Adrenal gland (tissue), 9 donors: ENCODE measurements at regions not wholly inside any gene's neighbourhood (a gene's known extent, or its start where the extent isn't known, plus 50 kb on each side); places are given as distances from the start of the nearest gene placed in this dataset.

ENCODE experiments used
- DNase-seq, 7 donors: peaks; one replicate each; pipeline ENCODE4 v3.0.0-alpha.2; 2019 to 2020
- H3K27ac ChIP-seq, 5 donors: fragments of 200-600 bp; sonication (generic) in 4 of 5; 1 replicate in 3 of 5; 2 replicates in 2 of 5; pipeline versions ENCODE4 v1.5.1 to v1.8.0; 2016 to 2020; ENCODE audit warnings: mild to moderate bottlenecking in 1 of 5
- H3K27me3 ChIP-seq: fragments of 200-600 bp; 2 replicates; pipeline ENCODE4 v1.8.0; 2021
- H3K36me3 ChIP-seq, 2 donors: fragments of 200-600 bp; replicated peaks in 1 of 2; 1 replicate in 1 of 2; 2 replicates in 1 of 2; pipeline versions ENCODE4 v1.5.1 to v1.8.0; 2018 to 2022
- H3K4me1 ChIP-seq, 2 donors: fragments of 200-600 bp; replicated peaks in 1 of 2; 1 replicate in 1 of 2; 2 replicates in 1 of 2; pipeline versions ENCODE4 v1.5.1 to v1.8.0; 2018 to 2021
- H3K4me3 ChIP-seq, 4 donors: fragments of 200-600 bp; sonication (generic) in 3 of 4; one replicate each; pipeline ENCODE4 v1.5.1; 2016 to 2018
- H3K9me3 ChIP-seq, 3 donors: fragments of 200-600 bp; sonication (generic) in 1 of 3; replicated peaks in 1 of 3; 1 replicate in 2 of 3; 2 replicates in 1 of 3; pipeline versions ENCODE4 v1.5.1 to v1.8.0; 2016 to 2021
- POLR2A ChIP-seq, 2 donors: fragments of 450-650 bp; IDR thresholded peaks; one replicate each; pipeline ENCODE4 v1.6.1; 2017; ENCODE audit warnings: antibody characterized with exemption in 2 of 2, mild to moderate bottlenecking in 2 of 2, moderate library complexity in 1 of 2
- WGBS, 4 donors: extraction: QIAGEN DNeasy Blood & Tissue Kit in 2 of 4; methylation state at CpG; one replicate each; pipeline versions ENCODE4 v1.1.5 to v1.1.7; 2013 to 2017; 5-methylcytosine and 5-hydroxymethylcytosine counted together
- intact Hi-C, 2 donors: fragments of 100-400 bp; cut with DNase I; formaldehyde crosslinking; loops; one replicate each; pipeline versions ENCODE4 v1.14.1 to v1.15.0; 2022 to 2023
- TF ChIP-seq, protein P1 (sequence below), 6 experiments: fragments of 450-650 bp in 4 of 6; fragments of 200-600 bp in 2 of 6; sonication (generic) in 1 of 6; IDR thresholded peaks; 1 replicate in 5 of 6; 2 replicates in 1 of 6; pipeline versions ENCODE4 v1.5.1 to v1.8.0; 2016 to 2021; ENCODE audit warnings: antibody characterized with exemption in 6 of 6, mild to moderate bottlenecking in 2 of 6, moderate library complexity in 1 of 6
- donor health status: healthy with polysubstance abuse.
- donor health status: Bipolar disorder and iron deficiency.
- donor health status: DM: yes; HTN: yes; CAD: no.
- donor health status: DM: no; HTN: no; CAD: no.
- donor health status: DM: no; HTN: no; CAD: no.

DNA sequence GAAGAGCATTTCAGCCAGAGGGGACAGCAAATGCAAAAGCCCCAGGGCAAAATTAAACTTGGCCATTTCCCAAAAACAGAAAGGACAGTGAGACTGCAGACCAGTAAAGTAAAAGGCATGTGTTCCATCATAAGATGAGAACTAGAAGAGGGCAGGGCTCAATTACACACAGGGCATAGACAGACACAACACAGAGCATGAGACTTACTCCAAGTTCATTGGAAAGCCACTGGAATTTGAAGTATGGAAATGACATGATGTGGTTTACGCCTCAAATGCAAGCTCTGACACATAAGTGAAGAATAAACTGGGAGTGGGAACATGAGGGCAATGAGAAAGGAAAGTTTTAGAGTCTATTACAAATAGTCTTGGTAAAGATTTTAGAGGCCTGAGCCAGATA, 446.6 kb upstream of the GRIA1 start:
- Histone ChIP-seq H3K27me3 (no peaks in the 10 kb centered on the region), H3K9me3 (no peaks in the 10 kb centered on the region), H3K36me3 (no peaks in the 10 kb centered on the region), H3K4me3 (no peak overlapping the region), H3K4me1 (no peaks in the 10 kb centered on the region), H3K27ac (no peak overlapping the region)
- intact Hi-C loops, result no loop called here
- TF ChIP-seq, protein P1, sequence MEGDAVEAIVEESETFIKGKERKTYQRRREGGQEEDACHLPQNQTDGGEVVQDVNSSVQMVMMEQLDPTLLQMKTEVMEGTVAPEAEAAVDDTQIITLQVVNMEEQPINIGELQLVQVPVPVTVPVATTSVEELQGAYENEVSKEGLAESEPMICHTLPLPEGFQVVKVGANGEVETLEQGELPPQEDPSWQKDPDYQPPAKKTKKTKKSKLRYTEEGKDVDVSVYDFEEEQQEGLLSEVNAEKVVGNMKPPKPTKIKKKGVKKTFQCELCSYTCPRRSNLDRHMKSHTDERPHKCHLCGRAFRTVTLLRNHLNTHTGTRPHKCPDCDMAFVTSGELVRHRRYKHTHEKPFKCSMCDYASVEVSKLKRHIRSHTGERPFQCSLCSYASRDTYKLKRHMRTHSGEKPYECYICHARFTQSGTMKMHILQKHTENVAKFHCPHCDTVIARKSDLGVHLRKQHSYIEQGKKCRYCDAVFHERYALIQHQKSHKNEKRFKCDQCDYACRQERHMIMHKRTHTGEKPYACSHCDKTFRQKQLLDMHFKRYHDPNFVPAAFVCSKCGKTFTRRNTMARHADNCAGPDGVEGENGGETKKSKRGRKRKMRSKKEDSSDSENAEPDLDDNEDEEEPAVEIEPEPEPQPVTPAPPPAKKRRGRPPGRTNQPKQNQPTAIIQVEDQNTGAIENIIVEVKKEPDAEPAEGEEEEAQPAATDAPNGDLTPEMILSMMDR (IDR thresholded peaks at IDR 0.05), result no peak
- TF ChIP-seq POLR2A (IDR thresholded peaks at IDR 0.05), result no peak
- no peak for DNase-seq
- 55 to 84% (median 79%) methylated on average over 1 of the region's 1 CpG for WGBS, 4 donors

DNA sequence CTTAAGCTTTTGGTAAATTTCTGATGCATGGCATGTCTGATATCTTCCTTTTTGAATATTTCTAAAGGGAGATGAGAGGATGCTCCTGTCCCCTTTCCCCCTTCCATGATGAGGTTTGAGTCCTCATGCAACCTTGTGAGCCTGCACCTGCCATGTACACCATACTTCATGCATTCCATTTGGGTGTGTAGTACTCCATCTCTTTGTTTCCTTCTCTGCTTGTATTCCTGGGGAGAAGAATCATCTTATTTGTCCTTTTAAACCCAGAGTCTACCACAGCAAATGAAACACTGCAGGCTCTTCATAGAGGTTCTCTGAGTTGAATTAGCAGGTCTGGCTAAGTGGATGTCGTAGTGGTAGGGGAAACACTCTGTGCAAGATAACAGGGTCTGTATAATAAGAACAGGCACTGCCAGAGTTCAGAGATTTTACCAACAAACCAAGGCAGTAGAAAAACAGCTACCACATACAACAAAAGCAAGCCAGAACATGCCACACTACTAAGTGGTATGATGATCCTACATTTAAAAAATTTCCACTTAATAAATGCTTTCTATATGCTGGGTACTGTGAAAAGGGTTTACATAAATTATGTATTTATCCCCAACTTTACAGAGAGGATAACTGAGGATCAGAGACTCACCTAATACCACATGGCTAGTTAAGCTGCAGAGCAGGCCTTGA, 439.8 kb upstream of the GRIA1 start:
- Histone ChIP-seq H3K27me3 (no peaks in the 10 kb centered on the region), H3K9me3 (no peaks in the 10 kb centered on the region), H3K36me3 (no peaks in the 10 kb centered on the region), H3K4me3 (no peak overlapping the region), H3K4me1 (no peaks in the 10 kb centered on the region), H3K27ac (no peak overlapping the region)
- no peak for DNase-seq
- 7 to 61% (median 54%) methylated on average over 1 of the region's 1 CpG for WGBS, 4 donors
- no peak for TF ChIP-seq POLR2A (IDR thresholded peaks at IDR 0.05)
- TF ChIP-seq, protein P1 (IDR thresholded peaks at IDR 0.05), result no peak
- intact Hi-C loops, result no loop called here

DNA sequence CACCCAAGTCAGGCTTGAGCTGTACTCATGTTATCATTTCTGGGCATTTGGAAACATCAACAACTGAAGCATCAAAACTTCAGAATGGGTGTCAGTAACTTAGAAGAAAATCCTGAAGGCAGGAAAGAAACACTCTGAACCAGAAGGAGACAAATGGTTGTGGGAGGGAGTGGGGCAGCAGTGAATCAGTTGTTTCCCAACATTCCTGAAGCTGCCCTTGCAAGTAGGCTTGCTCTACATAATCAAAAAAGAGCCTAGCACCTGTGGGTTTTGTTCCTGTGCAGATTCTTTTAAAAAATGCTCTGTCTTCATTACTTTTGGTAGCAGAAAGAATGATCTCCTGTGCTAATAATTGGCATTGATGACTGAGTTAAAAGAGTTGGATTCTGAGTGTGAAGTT, 424.2 kb upstream of the GRIA1 start:
- intact Hi-C loops, result no loop called here
- TF ChIP-seq, protein P1 (IDR thresholded peaks at IDR 0.05), result no peak
- TF ChIP-seq POLR2A (IDR thresholded peaks at IDR 0.05), result no peak
- no peak overlapping the region for H3K4me3 ChIP-seq
- H3K4me1 ChIP-seq, result no peaks in the 10 kb centered on the region
- no peaks in the 10 kb centered on the region for H3K27me3 ChIP-seq
- H3K27ac ChIP-seq, result no peak overlapping the region
- H3K9me3 ChIP-seq, result no peaks in the 10 kb centered on the region
- no peaks in the 10 kb centered on the region for H3K36me3 ChIP-seq
- DNase-seq, result no peak

DNA sequence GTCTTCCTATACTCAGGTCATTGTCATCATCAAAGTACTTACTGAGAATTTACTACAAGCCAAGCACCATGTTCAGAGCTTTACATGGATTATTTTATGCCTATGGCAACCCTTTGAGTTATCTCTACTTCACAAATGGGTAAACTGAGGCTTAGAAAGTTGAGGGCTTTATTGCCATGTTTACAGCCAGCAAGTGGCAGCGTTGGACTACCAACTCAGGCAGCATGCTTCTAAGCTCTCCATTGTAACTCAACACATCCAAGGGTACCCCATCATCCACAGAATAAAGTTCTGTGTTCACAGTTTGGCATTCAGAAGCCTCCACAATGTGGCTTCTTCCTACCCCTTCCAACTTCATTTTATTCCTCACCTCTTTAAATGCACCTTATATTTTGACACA, 422.6 kb upstream of the GRIA1 start:
- TF ChIP-seq, protein P1 (IDR thresholded peaks at IDR 0.05), result no peak
- no peak for TF ChIP-seq POLR2A (IDR thresholded peaks at IDR 0.05)
- no peaks in the 10 kb centered on the region for H3K9me3 ChIP-seq
- intact Hi-C loops, result no loop called here
- H3K27ac ChIP-seq, result no peak overlapping the region
- H3K4me1 ChIP-seq, result no peaks in the 10 kb centered on the region
- no peaks in the 10 kb centered on the region for H3K27me3 ChIP-seq
- H3K4me3 ChIP-seq, result no peak overlapping the region
- WGBS, 4 donors, result 77 to 93% (median 84%) methylated on average over 1 of the region's 1 CpG
- DNase-seq, result no peak
- no peaks in the 10 kb centered on the region for H3K36me3 ChIP-seq
